Suprapubic skin (tissue), 4 donors: ENCODE measurements at regions not wholly inside any gene's neighbourhood (a gene's known extent, or its start where the extent isn't known, plus 50 kb on each side); places are given as distances from the start of the nearest gene placed in this dataset.
A peak's percentile ranks its signal among the peaks of the same experiment; 100 is the strongest.

Experiments
- DNase-seq, 2 donors: peaks; one replicate each; pipeline ENCODE4 v3.0.0-alpha.2; 2019; ENCODE audit warnings: low spot score in 2 of 2
- H3K27ac ChIP-seq: fragments of 200-600 bp; sonication (generic); one replicate; pipeline ENCODE4 v1.5.1; 2019
- H3K27me3 ChIP-seq: fragments of 200-600 bp; sonication (generic); one replicate; pipeline ENCODE4 v1.5.1; 2019
- H3K36me3 ChIP-seq: fragments of 200-600 bp; sonication (generic); one replicate; pipeline ENCODE4 v1.5.1; 2019
- H3K4me1 ChIP-seq: fragments of 200-600 bp; sonication (generic); one replicate; pipeline ENCODE4 v1.5.1; 2019
- H3K4me3 ChIP-seq: fragments of 200-600 bp; sonication (generic); one replicate; pipeline ENCODE4 v1.5.1; 2019; ENCODE audit warnings: mild to moderate bottlenecking
- H3K9me3 ChIP-seq: fragments of 200-600 bp; sonication (generic); one replicate; pipeline ENCODE4 v1.5.1; 2019
- EP300 ChIP-seq: sonication (generic); formaldehyde crosslinking; IDR thresholded peaks from one replicate; pipeline ENCODE4 v1.6.1; 2017; ENCODE audit warnings: antibody characterized with exemption
- POLR2A ChIP-seq, 2 donors: fragments of 450-650 bp; IDR thresholded peaks; one replicate each; pipeline ENCODE4 v1.6.1; 2017; ENCODE audit warnings: antibody characterized with exemption in 2 of 2, mild to moderate bottlenecking in 2 of 2, moderate library complexity in 2 of 2
- POLR2AphosphoS5 ChIP-seq, 3 donors: sonication (generic); formaldehyde crosslinking; IDR thresholded peaks; one replicate each; pipeline ENCODE4 v1.6.1; 2017; ENCODE audit warnings: antibody characterized with exemption in 3 of 3
- WGBS: methylation state at CpG from one replicate; pipeline ENCODE4 v1.1.5; 2018; 5-methylcytosine and 5-hydroxymethylcytosine counted together
- TF ChIP-seq, protein P1 (sequence below), 2 donors: fragments of 200-600 bp in 1 of 2; fragments of 450-650 bp in 1 of 2; sonication (generic) in 1 of 2; IDR thresholded peaks; one replicate each; pipeline ENCODE4 v1.5.1; 2016 to 2019; ENCODE audit warnings: antibody characterized with exemption in 2 of 2, mild to moderate bottlenecking in 1 of 2, moderate library complexity in 1 of 2

DNA sequence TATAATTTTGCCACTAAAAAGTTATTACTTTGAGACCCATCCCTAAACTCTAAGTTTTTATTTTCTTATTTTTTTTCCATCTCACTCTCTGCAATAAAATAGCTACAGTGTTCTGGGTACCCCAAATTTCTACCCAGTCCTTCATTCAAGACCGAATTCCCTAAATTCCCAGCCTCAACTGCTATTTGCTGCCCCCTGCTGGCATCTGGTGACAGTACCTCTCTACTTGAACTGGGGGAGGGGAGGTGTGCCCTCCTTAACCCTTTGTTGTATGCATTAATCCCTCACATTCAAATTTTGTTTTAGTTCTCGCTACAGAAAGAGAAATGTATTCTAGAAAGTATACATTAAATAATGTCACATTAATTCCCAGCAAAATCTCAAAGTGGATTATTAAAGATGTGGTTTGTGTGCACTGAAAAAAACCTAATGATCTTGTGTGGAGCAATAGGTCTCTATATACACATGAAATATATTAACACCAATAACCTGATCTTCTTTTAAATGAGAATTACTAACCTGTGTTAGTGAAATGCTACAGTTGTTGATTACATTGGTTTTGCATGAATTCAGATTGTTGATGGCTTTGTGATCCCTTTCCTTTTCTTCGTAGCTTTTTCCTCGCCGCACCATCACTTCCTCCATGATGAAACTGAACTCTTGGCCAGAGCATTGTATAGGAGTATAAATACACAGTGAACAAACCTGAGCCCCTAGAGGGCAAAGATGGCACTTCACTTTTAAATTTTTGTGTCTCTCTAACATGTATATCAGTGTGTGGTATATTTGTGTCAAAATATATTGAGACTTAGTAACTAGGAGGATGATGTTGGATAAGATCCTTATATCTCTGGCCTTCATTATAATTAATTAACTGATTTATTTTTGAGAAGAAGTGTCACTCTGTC, 590.0 kb downstream of the METTL15 start:
- Histone ChIP-seq H3K36me3 (no peaks in the 10 kb centered on the region), H3K9me3 (no peaks in the 10 kb centered on the region), H3K4me3 (no peak overlapping the region), H3K27me3 (no peaks in the 10 kb centered on the region), H3K4me1 (no peaks in the 10 kb centered on the region), H3K27ac (no peak overlapping the region)
- DNase-seq = no peak
- WGBS = 70% methylated on average over 5 of the region's 5 CpGs
- no peak for TF ChIP-seq EP300
- TF ChIP-seq, protein P1, sequence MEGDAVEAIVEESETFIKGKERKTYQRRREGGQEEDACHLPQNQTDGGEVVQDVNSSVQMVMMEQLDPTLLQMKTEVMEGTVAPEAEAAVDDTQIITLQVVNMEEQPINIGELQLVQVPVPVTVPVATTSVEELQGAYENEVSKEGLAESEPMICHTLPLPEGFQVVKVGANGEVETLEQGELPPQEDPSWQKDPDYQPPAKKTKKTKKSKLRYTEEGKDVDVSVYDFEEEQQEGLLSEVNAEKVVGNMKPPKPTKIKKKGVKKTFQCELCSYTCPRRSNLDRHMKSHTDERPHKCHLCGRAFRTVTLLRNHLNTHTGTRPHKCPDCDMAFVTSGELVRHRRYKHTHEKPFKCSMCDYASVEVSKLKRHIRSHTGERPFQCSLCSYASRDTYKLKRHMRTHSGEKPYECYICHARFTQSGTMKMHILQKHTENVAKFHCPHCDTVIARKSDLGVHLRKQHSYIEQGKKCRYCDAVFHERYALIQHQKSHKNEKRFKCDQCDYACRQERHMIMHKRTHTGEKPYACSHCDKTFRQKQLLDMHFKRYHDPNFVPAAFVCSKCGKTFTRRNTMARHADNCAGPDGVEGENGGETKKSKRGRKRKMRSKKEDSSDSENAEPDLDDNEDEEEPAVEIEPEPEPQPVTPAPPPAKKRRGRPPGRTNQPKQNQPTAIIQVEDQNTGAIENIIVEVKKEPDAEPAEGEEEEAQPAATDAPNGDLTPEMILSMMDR (IDR thresholded peaks at IDR 0.05) = peak in 1 of 2 donors; percentile 62

DNA sequence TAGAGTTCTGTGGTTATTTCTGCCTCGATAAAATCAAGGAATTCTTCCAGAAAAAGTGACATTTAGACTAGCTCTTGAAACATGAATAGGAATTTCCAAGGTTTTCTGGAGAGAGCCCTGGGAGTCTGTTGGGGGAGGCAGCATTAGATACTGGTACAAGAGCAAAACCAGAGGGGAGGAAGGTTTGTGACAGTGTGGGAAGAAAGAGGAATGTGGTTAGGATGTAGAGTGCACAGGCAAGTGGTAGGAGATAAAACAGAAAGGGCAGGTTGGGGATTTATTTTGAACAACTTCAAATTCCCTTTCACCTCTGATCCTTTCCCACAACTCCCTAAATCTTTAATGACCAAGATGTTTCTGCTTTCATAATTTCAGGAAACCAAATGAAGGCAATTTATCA, 588.4 kb downstream of the METTL15 start:
- WGBS = 73% methylated on average over 1 of the region's 1 CpG
- Histone ChIP-seq H3K27ac (no peak overlapping the region), H3K36me3 (no peaks in the 10 kb centered on the region), H3K4me1 (no peaks in the 10 kb centered on the region), H3K4me3 (no peak overlapping the region), H3K27me3 (no peaks in the 10 kb centered on the region), H3K9me3 (no peaks in the 10 kb centered on the region)
- no peak for DNase-seq
- no peak for TF ChIP-seq POLR2A (IDR thresholded peaks at IDR 0.05)
- TF ChIP-seq POLR2AphosphoS5 (IDR thresholded peaks at IDR 0.05) = no peak
- TF ChIP-seq EP300 = no peak
- TF ChIP-seq, protein P1 (IDR thresholded peaks at IDR 0.05) = no peak

DNA sequence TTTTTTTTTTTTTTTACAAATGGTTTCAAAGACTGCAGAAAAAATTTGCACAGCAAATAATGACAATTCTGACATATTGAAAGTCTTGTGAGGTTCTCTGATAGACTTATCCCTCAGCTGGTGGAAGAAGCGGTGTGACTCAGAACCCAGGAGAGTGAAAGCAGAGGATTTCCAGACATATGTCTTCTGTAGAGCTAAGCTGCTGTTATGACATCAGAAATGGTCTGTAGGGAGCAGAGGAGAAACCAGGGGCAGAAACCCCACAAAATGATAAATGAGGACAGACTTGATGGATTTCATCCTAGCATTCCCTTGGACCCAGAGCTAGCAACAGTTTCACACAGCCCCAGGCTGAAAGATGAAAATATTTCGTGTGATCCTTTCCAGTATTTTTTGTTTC, 582.6 kb downstream of the METTL15 start:
- WGBS = 63% methylated on average over 2 of the region's 2 CpGs
- Histone ChIP-seq H3K4me1 (no peaks in the 10 kb centered on the region), H3K9me3 (no peaks in the 10 kb centered on the region), H3K4me3 (no peak overlapping the region), H3K27me3 (no peaks in the 10 kb centered on the region), H3K27ac (no peak overlapping the region), H3K36me3 (no peaks in the 10 kb centered on the region)
- TF ChIP-seq POLR2AphosphoS5 (IDR thresholded peaks at IDR 0.05) (no peak), POLR2A (IDR thresholded peaks at IDR 0.05) (no peak), EP300 (no peak)
- TF ChIP-seq, protein P1 (IDR thresholded peaks at IDR 0.05) = no peak
- no peak for DNase-seq

DNA sequence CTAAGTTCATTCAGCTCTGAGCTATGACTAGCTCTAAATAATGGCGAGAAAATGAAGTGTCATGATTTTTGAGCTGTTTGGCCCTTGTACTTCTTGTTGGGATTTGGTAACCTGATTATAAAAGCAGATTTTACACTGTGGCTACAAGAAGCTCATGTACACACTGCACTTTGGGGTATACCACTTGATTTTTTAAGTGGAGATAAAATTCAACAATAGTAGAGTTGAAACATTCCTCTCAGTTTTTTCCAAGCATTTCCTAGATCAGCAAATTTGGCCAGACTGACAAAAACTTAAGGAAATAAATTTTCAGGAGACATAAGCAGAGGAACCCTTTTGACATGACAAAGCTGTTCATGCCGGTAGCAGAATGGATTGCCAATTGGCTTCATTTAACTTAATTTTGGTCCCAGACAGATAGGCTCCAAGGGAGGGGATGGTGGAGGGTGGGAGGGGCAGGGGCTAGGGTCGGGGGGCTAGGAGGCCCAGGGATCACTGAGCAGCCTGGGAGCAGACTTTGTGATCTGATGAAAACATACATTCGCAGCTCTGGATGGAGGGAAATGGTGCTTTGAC, 575.9 kb downstream of the METTL15 start:
- no peaks in the 10 kb centered on the region for H3K9me3 ChIP-seq

More for the DNA sequence above, 575.9 kb downstream of the METTL15 start:
- Histone ChIP-seq H3K4me1 (no peaks in the 10 kb centered on the region), H3K36me3 (no peaks in the 10 kb centered on the region), H3K27ac (no peak overlapping the region), H3K27me3 (no peaks in the 10 kb centered on the region), H3K4me3 (no peak overlapping the region)
- no peak for DNase-seq
- 61% methylated on average over 4 of the region's 4 CpGs for WGBS
- TF ChIP-seq, protein P1 (IDR thresholded peaks at IDR 0.05) = no peak
- no peak for TF ChIP-seq POLR2A (IDR thresholded peaks at IDR 0.05)
- no peak for TF ChIP-seq EP300
- no peak for TF ChIP-seq POLR2AphosphoS5 (IDR thresholded peaks at IDR 0.05)
